ENCODE measurements at regions not wholly inside any gene's neighbourhood (a gene's known extent, or its start where the extent isn't known, plus 50 kb on each side); places are given as distances from the start of the nearest gene placed in this dataset.

GRCh38 chr17:72307836-72308235 is 187.0 kb downstream of the SOX9 start:
- no peak for DNase-seq (ENCODE audit: low spot score)
- Histone ChIP-seq H3K9me3 (ENCODE audit: control insufficient read depth in 4 of 4, low read length in 3 of 4) (no peaks in the 10 kb centered on the region), H3K9ac (ENCODE audit: low read depth in 1 of 2, low read length in 2 of 2) (no peak overlapping the region), H3K36me3 (ENCODE audit: control insufficient read depth in 4 of 4, insufficient read depth in 3 of 4, low read depth in 1 of 4, low read length in 3 of 4) (no peaks in the 10 kb centered on the region), H3K27ac (ENCODE audit: low read depth in 1 of 2, low read length in 2 of 2) (no peak overlapping the region), H3K27me3 (ENCODE audit: control insufficient read depth in 4 of 4, insufficient read depth in 4 of 4, low read length in 3 of 4) (peaks cover 0 to 5% (median 0%) of the 10 kb centered on the region in 4 donors), H3K4me3 (ENCODE audit: low read depth in 1 of 3, low read length in 3 of 3) (no peak overlapping the region), H3K4me1 (ENCODE audit: control insufficient read depth in 4 of 4, insufficient read depth in 4 of 4, low read length in 3 of 4) (no peaks in the 10 kb centered on the region)
- TF ChIP-seq HNF4A (conservative IDR thresholded peaks at IDR 0.05): no peak
- no peak for TF ChIP-seq EGR1 (IDR thresholded peaks at IDR 0.05; ENCODE audit: low read depth in 2 of 2)
- no peak for TF ChIP-seq JUND (IDR thresholded peaks at IDR 0.05)
- no peak for TF ChIP-seq YY1 (IDR thresholded peaks at IDR 0.05)
- no peak for TF ChIP-seq RAD21 (IDR thresholded peaks at IDR 0.05)
- TF ChIP-seq CTCF (IDR thresholded peaks at IDR 0.05; ENCODE audit: low read depth, low read length, missing input control): no peak
- TF ChIP-seq RXRA (IDR thresholded peaks at IDR 0.05): no peak
- no peak for TF ChIP-seq GABPA (IDR thresholded peaks at IDR 0.05 in 1 of 2, conservative IDR thresholded peaks at IDR 0.05 in 1 of 2)
- WGBS: 79% methylated on average over 3 of the region's 3 CpGs

- H3K9me3 ChIP-seq (ENCODE audit: control insufficient read depth in 4 of 4, low read length in 3 of 4): no peaks in the 10 kb centered on the region
- H3K27me3 ChIP-seq (ENCODE audit: control insufficient read depth in 4 of 4, insufficient read depth in 4 of 4, low read length in 3 of 4): peaks cover 0 to 5% (median 0%) of the 10 kb centered on the region in 4 donors
- no peak overlapping the region for H3K27ac ChIP-seq (ENCODE audit: low read depth in 1 of 2, low read length in 2 of 2)
- no peaks in the 10 kb centered on the region for H3K36me3 ChIP-seq (ENCODE audit: control insufficient read depth in 4 of 4, insufficient read depth in 3 of 4, low read depth in 1 of 4, low read length in 3 of 4)
- TF ChIP-seq HNF4A (conservative IDR thresholded peaks at IDR 0.05) (no peak), YY1 (IDR thresholded peaks at IDR 0.05) (no peak), RXRA (IDR thresholded peaks at IDR 0.05) (no peak), REST (IDR thresholded peaks at IDR 0.05) (no peak), TAF1 (conservative IDR thresholded peaks at IDR 0.05) (no peak), CTCF (IDR thresholded peaks at IDR 0.05; ENCODE audit: low read depth, low read length, missing input control) (no peak), RAD21 (IDR thresholded peaks at IDR 0.05) (no peak), NR2F2 (IDR thresholded peaks at IDR 0.05) (no peak), ATF3 (IDR thresholded peaks at IDR 0.05) (no peak), HNF4G (IDR thresholded peaks at IDR 0.05) (no peak), SP1 (IDR thresholded peaks at IDR 0.05) (no peak), EGR1 (IDR thresholded peaks at IDR 0.05; ENCODE audit: low read depth in 2 of 2) (no peak)
- no peaks in the 10 kb centered on the region for H3K4me1 ChIP-seq (ENCODE audit: control insufficient read depth in 4 of 4, insufficient read depth in 4 of 4, low read length in 3 of 4)
- no peak overlapping the region for H3K4me3 ChIP-seq (ENCODE audit: low read depth in 1 of 3, low read length in 3 of 3)
- DNase-seq (ENCODE audit: low spot score): no peak
- WGBS: 66% methylated on average over 5 of the region's 5 CpGs
- H3K9ac ChIP-seq (ENCODE audit: low read depth in 1 of 2, low read length in 2 of 2): no peak overlapping the region
These were observed 188.0 kb downstream of the SOX9 start for GRCh38 chr17:72308744-72309385.

Measured in liver (tissue), 8 donors.